Stimulated activated CD4-positive, alpha-beta T cell treated with anti-CD3 and anti-CD28 coated beads, Interleukin-4, amount 100 ng/mL, for 48 hours (primary cell): ENCODE measurements at regions not wholly inside any gene's neighbourhood (a gene's known extent, or its start where the extent isn't known, plus 50 kb on each side); places are given as distances from the start of the nearest gene placed in this dataset.

ENCODE experiments used
- DNase-seq, 2 donors: peaks; one replicate each; pipeline ENCODE4 v3.0.0-alpha.2; 2020; ENCODE audit warnings: low read depth in 2 of 2

DNA sequence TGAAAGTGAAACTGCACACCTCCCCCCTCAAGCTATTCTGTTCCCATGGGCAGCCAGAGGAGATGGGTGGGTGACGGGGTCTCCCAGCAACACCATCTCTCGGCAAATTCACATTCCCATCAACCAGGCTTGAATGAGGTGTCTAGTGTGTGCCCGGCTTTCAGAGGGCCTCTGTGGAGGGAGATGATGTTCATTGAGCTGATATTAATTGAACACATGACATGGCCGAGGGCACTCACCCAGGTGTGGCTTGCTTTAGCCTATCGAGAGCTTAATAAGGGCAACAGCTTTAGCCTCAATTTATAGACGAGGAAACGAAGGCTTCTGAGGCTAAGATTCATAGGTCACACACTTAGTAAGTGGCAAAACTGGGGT is 288.0 kb downstream of the UACA start:
- DNase-seq, result no peak

DNA sequence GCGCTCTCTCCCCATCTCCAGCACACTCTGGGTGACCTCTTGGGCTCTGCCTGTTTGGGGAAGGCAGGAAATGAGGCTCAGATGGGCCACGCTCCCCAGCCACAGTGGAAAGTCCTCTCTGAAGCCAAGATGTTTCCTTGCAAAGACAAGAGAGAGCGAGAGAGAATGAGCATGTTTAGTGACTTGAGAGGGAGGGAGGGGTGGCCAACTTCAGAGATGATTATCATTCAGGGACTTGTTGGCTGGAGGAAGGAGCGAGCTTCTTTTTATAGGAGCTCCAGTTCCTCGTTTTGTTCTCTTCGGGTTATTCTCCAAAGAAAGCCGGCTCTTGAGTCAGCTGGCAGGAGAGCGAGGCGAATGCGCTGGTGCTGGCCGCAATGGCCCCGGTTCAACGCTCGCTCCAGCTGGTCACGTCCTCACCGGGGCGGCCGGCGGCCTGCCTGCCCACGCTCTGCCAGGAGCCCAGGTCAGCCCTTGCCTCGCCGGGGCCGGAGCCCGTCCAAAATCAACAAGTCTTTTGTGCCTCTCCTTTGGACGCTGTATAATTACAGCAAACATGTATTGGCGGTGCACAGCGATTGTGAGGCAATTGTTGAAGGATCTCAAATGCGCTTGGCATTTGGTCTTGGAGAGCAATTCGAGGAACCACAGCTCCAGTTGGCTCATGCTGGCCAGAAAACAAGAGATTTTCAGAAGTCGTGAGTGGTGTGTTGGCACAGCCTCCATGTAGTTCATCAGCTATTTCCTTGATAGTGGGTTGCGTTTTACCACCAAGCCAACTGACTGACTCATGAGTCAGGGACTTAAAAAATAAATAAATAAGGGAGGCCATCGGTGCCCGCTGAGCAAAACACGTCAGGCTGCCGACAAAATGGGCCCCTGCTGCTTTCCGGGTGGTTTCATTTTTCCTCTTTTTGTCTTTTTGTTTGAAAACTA is 288.6 kb downstream of the UACA start:
- no peak for DNase-seq

DNA sequence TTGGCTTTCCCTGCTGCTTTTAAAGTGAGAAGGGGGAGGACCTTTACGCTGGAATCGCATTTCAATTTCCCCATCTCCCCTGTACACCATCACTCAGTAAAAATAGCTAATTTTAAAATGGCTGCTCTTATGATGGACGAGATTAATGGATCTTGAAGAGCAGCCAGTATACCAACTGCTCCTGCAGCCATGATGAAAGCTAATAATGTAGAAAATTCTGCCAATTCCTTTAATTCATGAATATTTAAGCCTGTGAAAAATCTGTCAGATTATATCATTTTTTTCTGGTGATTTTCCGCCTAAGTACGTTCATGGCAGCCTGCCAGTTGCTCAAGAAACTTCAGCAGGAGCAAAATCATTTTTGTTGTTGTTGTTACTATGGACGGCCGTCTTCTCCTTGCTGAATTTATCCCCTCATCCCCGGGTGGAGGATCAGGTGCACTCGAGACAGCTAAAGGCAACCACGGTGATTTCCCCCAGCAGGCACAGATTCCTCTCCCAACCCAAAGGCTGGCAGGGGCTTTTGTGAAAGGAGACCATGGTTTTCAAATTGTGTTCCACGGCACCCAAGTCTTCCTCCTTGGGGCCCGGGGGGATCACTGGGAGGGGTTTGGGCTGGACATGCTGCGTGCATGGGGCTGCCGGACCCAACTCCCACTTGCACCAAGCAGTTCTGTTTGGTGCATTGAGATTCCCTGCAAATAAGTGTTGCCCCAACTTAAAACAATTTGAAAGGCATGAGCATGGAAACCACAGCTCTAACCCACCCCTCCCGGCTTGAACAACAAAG is 289.6 kb downstream of the UACA start:
- DNase-seq, result no peak

DNA sequence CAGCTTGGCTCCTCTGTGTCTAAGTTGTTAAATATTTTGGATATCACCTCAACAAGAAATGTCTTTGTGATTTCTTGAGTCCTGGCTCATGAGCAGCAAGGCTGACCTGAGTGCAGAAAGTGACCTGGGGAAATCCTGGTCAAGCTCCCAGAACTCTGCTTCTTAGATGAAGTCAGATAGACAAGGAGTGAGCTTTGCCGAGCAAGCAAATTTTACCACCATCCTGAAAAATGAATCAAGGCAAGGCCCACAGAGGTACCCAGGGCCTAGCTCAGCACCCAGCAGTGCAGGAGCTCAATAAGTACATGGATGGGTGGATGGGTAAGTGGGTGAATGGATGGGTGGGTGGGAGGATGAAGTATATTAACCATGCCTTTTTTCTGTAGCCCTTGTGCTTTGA is 291.8 kb downstream of the UACA start:
- no peak for DNase-seq

DNA sequence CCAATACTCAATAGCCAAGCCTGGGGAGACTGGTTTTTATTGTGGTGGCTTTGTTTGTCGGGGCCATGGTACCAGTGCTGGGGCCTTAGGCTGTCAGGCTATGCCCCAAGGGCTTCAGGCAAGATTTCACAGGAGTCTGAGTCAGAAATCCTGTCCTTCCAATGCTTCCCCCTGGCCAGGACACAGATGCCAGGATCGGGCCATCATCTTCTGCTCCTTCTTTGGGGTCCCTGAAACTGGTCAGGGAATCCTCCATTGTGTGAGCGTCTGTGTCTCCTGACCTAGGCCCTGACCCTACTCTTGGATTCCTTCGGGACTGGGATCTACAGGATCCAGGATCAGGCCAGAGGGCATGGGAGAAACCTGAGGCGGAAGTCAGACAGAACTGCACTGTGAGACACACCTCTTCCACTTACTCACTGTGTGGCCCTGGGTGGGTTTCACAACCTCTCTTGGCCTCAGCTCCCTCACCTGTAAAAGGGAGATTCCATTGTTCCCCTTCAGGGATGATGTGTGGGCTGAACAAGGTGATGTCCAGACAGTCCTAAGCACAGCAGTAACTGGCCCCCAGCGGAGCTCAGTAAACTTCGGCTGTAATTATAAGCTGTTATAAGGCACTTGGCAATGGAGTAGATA is 292.7 kb downstream of the UACA start:
- DNase-seq, result no peak

DNA sequence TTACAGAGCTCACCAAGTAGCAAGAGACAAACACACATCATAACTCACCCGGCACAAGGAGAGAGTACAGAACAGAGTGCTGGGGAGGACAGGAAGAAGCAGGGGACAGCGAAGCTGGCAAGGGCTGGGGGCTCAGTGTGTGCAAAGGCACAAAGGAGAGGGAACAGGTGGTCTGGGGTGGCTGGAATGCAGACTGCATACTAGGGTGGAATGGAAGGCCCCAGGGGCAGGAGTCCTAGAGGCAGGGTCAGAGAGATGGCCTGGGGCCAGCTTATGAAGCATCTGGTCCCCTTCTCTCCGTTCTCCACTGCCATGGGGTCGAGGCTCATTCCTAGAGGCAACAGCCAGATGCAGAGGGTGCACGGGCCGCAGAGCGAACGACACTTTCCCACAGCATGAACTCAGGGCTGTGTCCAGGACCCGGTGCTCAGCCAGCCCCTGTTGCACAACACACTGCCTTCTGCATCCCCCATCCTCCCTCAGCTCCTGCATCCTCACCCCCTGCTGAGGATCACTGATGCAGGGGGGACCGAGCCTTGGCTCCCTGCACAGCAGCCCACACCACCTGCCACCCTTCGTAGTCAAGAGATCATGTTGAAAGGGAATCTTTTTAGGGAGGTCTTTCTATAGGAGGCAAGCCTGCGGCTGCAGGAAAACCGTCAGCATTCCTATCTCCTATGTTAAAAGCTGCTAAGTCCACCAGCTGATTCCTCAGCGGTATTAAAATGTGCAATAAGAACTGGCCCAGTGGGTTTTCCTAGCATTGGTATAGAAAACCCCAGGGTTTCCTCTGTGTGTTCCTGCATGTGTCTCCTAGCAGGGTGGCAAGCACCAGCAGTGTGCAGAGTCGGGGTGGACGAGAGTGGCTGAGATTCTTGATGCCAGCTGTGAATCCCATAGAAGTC is 293.5 kb downstream of the UACA start:
- DNase-seq, result no peak

DNA sequence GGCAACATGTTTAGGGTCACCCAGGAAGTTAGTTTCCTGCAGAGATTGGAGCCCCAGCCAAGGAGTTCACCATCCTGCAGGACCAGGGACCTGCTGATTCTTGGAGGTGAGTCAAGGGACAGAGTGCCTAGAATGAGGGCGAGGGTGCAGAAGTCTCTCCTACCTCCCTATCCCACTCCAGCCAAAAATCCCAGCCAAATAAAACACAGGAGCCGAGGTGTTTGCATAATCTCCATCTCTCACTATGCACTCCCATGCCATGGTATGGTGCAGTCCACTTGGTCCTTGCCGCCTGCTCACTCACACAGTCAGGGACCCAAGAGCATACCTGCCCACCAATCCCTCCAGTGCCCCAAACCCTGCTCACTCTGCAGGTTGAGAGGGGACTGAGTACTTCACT is 294.2 kb downstream of the UACA start:
- DNase-seq, result no peak

DNA sequence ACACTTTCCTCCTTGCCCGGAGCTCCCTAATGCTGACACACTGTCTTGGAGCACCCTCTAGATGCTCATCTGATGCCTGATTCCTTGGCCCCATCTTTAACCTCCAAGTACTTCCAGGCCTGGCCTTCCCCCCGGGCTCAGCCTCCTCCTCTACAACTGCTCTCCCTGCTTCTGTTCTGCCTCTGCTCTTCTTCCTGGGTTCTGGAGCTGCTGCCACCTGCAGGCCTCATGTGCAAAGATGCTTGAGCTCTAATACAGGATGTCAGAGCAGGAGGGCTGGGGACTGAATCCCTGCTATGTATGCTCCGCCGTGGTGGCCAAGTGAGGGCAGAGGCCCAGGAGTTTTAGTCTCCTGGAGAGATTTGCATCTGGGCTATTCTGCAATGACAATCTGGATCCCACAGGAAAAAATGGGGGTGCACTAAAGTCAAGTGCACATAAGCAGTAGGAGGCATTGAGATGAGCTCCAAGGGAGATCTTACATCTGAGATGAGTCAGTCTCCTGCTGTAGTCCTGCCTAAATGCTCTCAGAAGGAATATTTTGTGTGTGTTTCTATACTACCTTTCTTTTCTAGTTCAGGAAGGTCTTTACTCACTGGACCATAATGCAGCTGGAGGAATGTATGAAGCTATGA is 296.3 kb downstream of the UACA start:
- no peak for DNase-seq

DNA sequence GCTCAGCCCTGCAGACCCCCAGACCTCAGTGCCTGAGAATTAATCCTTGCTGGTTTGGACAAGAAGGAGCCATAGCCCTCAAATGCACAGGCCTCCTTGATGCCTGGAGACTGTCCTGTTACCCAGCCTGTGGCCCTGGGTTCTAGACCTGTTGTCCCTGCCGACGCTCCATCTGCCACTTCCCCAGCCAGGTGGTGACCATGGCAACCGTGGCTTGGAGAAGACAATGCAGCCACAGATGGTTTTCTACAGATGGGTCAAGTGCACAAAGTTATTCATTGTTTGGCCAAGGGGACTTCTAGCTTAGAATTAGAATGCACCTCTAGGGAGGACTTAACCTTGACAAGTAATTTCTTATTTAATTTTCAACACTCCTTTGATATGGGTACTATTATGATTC is 297.1 kb downstream of the UACA start:
- no peak for DNase-seq

DNA sequence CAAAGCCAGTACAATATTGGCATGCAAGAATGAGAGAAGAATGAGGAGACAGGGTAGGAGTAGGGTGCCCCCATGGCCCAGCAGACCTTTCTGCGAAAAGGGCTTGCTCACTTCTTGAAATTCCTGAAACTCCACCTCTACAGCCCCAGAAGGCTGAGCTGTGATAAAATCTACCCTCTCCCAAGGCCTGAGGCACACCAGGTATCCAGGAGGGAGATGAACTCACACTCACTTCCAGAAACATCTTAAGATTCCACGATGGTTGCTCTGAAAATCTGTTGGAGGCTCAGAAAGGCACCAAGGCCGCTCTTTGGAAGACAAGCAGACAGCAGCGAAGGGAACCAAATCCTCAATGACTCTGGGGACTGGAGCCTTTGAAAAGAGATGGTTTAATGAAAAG is 297.5 kb downstream of the UACA start:
- DNase-seq, result no peak

DNA sequence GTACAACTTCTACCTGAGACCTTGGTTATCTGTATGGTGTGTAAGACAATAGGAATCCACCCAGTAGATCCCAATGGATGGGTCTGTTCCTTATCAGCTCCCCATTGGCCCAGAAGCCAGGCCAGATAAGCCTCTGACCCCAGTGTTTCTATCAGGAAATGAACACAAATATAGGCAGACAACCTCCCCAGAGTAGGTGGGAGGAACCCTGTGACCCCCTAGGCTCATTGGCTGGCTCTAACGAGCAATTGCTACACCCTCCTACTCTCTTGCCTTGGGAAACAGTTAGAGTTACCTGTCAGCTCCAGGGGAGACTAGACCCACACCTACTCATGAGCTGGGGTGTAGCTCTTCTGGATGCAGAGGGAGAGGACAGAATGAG is 299.9 kb downstream of the UACA start:
- DNase-seq, result no peak

DNA sequence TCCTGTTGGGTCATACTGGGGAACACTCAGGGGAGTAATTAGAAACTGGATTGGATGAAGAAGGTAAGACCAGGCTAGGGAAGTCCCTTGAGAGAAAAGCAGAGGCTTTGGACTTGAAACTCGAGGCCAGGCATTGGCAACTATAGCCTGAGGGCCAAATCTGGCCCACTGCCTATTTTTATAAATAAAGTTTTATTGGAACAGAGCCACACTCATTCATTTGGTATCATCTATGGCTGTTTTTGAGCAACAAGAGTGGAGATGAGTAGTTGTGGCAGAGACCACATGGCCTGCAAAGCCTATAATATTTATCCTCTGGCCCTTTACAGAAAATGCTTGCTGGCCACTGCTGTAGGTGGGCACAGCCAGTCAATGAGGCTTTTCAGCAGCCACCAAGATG is 301.4 kb downstream of the UACA start:
- DNase-seq, result no peak

DNA sequence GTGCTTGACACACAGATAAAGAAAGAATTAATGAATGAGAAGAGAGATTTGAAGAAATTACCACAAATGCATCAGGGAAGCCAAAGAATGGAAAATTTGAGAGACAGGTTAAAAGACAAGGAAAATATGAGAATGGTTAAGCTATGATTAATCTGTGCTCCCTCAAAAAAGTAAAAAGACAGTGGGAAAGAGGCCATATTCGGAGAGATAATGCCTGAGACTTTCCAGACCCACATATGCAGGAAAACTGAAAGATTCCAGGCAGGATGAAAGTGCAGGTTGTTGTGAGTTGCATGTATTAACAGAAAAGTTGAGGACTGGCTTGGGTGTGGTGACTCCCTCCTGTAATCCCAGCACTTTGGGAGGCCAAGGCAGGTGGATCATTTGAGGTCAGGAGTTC is 302.3 kb downstream of the UACA start:
- DNase-seq, result no peak

DNA sequence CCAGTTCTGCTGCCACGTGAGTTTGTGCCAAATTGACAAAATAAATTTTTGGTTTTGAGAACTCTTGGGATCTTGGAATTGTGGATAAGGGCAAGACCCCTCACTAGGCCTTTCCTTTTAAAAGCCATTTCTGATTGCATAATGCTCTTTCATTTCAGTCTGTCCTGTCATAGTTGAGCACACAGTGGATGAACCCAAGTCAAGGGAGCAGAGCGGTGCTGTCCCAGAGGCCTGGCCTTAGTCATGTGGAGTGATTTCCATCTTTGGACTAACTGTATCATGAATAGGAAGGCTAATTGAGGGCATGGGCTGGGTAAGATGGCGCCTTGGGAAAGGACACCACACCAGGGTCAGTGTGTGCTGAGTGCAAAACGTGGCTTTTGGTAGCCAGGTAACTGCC is 304.0 kb downstream of the UACA start:
- no peak for DNase-seq

DNA sequence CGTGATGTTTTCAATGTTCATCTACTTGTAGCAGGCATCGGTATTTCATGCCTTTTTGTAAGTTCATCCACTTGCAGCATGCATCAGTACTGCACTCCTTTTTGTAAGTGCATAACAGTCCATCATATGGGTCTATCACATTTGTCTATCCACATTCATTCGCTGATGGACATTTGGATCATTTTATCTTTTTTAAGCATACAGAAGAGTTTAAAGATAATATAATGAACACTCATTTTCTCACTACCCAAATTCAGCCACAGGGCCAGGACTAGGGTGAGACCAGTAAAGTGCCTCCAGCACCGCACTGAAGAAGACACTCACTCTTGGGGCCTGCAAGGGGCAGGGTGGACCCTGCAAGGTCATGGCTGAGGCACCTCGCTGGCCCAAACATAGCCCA is 309.6 kb downstream of the UACA start:
- DNase-seq, result no peak

DNA sequence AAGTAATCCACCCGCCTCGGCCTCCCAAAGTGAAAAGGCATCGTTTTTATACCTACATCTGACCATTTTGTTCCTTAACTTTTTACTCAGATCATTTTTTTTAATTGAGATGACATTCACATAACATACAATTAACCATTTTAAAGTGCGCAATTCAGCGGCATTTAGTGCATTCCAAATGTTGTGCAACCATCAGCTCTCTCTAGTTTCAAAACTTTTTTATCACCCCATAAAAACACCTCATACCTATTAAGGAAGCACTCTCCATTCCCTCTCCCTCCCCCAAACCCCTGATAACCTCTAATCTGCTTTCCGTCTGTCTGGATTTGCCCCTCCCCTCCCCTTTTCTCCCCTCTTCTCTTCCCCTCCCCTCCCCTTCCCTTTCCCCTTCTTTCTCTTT is 310.1 kb downstream of the UACA start:
- DNase-seq, result no peak

DNA sequence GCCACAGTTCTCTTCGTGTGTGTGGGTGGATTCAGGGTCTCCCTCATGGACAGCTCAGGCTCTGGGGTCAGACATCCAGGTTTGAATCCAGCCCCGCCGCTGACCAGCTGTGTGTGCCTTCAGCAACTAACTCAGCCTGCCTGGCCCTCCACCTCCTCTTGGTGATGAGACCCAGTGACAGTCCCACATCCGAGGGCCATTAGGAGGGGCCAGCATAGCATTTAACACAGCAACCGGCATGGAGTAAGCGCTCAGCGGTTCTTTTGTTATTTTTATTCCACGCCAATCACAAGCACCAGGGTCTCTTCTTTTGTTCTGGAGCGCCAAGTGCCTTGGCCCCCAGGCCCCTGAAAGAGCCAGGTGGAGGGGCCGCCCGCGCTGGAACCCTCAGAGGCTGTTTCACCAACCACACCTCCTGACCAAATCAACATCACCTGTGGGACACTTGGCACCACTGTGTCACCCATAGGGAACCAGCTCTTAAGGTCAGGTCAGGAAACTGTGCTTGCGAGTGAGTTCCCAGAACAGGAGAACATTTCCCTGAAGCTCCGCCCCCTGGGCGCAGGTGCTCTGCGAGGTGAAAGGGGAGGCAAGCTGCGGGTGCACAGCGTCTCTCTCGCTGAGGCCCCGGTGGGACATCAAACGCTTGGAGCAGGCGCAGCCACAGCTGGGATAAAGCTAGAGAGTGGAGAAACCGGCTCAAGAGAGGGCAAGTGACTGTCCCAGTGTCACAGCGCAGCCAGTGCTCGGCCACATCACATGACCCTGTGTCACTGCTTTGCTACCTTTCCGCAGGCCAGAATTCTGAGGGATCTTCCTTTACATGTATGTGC is 311.3 kb downstream of the UACA start:
- peak in 1 of 2 donors; percentile 20 for DNase-seq

DNA sequence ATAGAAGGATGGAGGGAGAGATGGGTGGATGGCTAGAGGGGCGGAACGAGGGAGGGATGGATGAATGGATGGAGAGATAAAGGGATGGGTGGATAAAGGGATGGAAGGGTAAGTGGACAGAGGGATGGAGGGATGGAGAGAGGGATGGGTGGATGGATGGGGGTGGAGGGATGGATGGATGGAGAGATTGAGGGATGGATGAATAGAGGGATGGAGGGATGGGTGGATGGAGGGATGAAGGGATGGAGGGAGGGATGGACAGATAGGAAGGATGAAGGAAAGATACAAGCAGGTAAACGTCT is 313.3 kb downstream of the UACA start:
- DNase-seq, result no peak

DNA sequence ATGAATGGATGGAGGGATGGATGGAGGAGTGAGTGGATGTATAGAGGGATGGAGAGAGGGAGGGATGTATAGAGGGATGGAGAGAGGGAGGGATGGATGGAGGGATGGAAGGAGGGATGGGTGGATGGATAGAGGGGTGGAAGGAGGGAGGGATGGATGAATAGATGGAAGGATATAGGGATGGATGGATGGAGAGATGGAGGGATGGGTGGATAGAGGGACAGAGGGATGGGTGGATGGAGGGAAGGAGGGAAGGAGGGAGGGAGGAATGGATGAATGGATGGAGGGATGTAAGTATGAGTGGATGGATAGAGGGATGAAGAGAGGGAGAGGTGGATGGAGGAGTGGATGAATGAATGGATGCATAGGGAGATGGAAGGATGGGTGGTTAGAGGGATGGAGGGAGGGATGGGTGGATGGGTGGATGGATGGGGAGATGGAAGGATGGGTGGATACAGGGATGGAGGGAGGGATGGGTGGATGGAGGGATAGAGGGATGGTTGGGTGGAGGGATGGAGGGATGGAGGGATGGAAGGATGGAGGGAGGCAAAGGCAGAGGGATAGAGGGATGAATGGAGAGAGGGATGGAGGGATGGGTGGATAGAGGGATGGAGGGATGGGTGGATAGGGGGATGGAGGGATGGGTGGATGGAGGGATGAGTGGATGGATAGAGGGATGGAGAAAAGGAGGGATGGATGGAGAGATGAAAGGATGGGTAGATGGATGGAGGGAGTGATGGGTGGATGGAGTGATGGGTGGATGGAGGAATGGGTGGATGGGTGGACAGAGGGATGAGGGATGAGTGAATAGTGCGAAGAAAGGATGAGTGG is 313.8 kb downstream of the UACA start:
- no peak for DNase-seq
